Mesendoderm (in vitro differentiated cells): ENCODE measurements at regions not wholly inside any gene's neighbourhood (a gene's known extent, or its start where the extent isn't known, plus 50 kb on each side); places are given as distances from the start of the nearest gene placed in this dataset.

Source experiments
- DNase-seq: peaks from one replicate; pipeline ENCODE4 v3.0.0; 2013
- H2AK5ac ChIP-seq: 2 replicates; pipeline ENCODE4 v1.6.1; 2013; ENCODE audit warnings: low read length, inconsistent platforms
- H2BK120ac ChIP-seq: 2 replicates; pipeline ENCODE4 v1.6.1; 2013; ENCODE audit warnings: low read depth, mild to moderate bottlenecking, low read length, moderate library complexity, mixed read lengths
- H2BK15ac ChIP-seq: replicated peaks from 2 replicates; pipeline ENCODE4 v1.6.1; 2013; ENCODE audit warnings: low read depth, mild to moderate bottlenecking, moderate library complexity
- H2BK5ac ChIP-seq: 2 replicates; pipeline ENCODE4 v1.6.1; 2013; ENCODE audit warnings: low read length, inconsistent platforms
- H3K18ac ChIP-seq: 2 replicates; pipeline ENCODE4 v1.6.1; 2013; ENCODE audit warnings: mild to moderate bottlenecking, low read length, mixed read lengths
- H3K23ac ChIP-seq: one replicate; pipeline ENCODE4 v1.6.1; 2013; ENCODE audit warnings: low read length
- H3K27ac ChIP-seq: 2 replicates; pipeline ENCODE4 v1.5.1; 2013; ENCODE audit warnings: low read depth, mild to moderate bottlenecking, inconsistent platforms, low read length, moderate library complexity
- H3K27me3 ChIP-seq: 2 replicates; pipeline ENCODE4 v1.6.1; 2013; ENCODE audit warnings: low read length, control low read depth, mild to moderate bottlenecking, inconsistent platforms; ENCODE audit not compliant: insufficient read depth, poor library complexity
- H3K36me3 ChIP-seq: 2 replicates; pipeline ENCODE4 v1.6.1; 2013; ENCODE audit warnings: low read length, inconsistent platforms; ENCODE audit not compliant: control insufficient read depth, insufficient read depth
- H3K4ac ChIP-seq: one replicate; pipeline ENCODE4 v1.6.1; 2013; ENCODE audit warnings: low read depth, mild to moderate bottlenecking, low read length, moderate library complexity
- H3K4me1 ChIP-seq: 2 replicates; pipeline ENCODE4 v1.6.1; 2013; ENCODE audit warnings: low read depth, low read length, inconsistent platforms; ENCODE audit not compliant: control insufficient read depth
- H3K4me2 ChIP-seq: 2 replicates; pipeline ENCODE4 v1.6.1; 2013; ENCODE audit warnings: low read length
- H3K4me3 ChIP-seq: 2 replicates; pipeline ENCODE4 v1.5.1; 2013; ENCODE audit warnings: mild to moderate bottlenecking, low read length
- H3K56ac ChIP-seq: one replicate; pipeline ENCODE4 v1.6.1; 2013; ENCODE audit warnings: low read length
- H3K79me1 ChIP-seq: 2 replicates; pipeline ENCODE4 v1.6.1; 2013; ENCODE audit warnings: low read length, inconsistent platforms
- H3K79me2 ChIP-seq: 2 replicates; pipeline ENCODE4 v1.6.1; 2013; ENCODE audit warnings: mild to moderate bottlenecking, low read length; ENCODE audit not compliant: control insufficient read depth, insufficient read depth
- H3K9ac ChIP-seq: 2 replicates; pipeline ENCODE4 v1.6.1; 2013; ENCODE audit warnings: low read length, inconsistent platforms
- H4K5ac ChIP-seq: one replicate; pipeline ENCODE4 v1.6.1; 2013; ENCODE audit warnings: low read length
- H4K8ac ChIP-seq: one replicate; pipeline ENCODE4 v1.6.1; 2013; ENCODE audit warnings: low read depth, mild to moderate bottlenecking, control low read depth, low read length, moderate library complexity
- WGBS: extraction: QIAGEN DNeasy Blood & Tissue Kit; methylation state at CpG from one replicate; pipeline ENCODE4 v1.1.7; 2013; ENCODE audit warnings: low lambda C conversion rate, missing lambda C conversion rate; ENCODE audit not compliant: insufficient coverage; ENCODE audit errors: extremely low coverage; 5-methylcytosine and 5-hydroxymethylcytosine counted together

- Histone ChIP-seq H3K36me3 (no peaks in the 10 kb centered on the region), H3K23ac (no peak overlapping the region), H2BK15ac (no peak overlapping the region), H3K4me1 (no peaks in the 10 kb centered on the region), H2AK5ac (no peak overlapping the region), H2BK5ac (no peak overlapping the region), H3K27ac (no peak overlapping the region), H4K5ac (no peak overlapping the region), H3K4ac (no peak overlapping the region), H4K8ac (no peak overlapping the region), H3K79me2 (no peaks in the 10 kb centered on the region), H3K4me3 (no peak overlapping the region), H3K56ac (no peak overlapping the region), H3K4me2 (no peak overlapping the region), H2BK120ac (no peak overlapping the region), H3K79me1 (no peaks in the 10 kb centered on the region), H3K27me3 (no peaks in the 10 kb centered on the region), H3K9ac (no peak overlapping the region), H3K18ac (no peak overlapping the region)
- WGBS = no CpG with 5 or more reads among the region's 11 CpGs
- no peak for DNase-seq
Observed at GRCh38 chr12:125458552-125459268, 393.5 kb downstream of the AACS start.

DNA sequence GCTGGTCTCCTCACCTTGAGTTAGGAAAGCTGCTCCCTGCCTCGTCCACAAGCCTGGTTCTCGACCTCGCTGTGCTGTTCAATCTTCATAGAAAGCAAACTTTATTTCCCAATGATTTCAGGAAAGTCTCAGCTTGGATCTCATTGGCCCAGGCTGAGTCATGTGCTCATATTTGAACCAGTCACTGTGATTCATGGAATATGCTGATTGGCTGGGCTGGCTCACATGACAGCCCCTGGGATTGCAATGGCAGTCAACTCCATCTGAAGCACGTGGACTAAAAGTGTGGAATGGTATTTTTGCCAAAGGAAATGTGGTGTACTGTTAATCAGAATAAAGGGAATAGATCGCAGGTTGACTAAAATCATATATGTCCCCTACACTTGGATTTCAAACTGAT, 396.6 kb downstream of the AACS start:
- no peak overlapping the region for H3K4me2 ChIP-seq
- H4K5ac ChIP-seq = no peak overlapping the region
- H3K79me2 ChIP-seq = no peaks in the 10 kb centered on the region
- H3K27ac ChIP-seq = no peak overlapping the region
- no peak overlapping the region for H3K23ac ChIP-seq
- H3K18ac ChIP-seq = no peak overlapping the region
- no peaks in the 10 kb centered on the region for H3K79me1 ChIP-seq
- no peak overlapping the region for H2BK15ac ChIP-seq
- H3K36me3 ChIP-seq = no peaks in the 10 kb centered on the region
- no peak overlapping the region for H2BK5ac ChIP-seq
- H3K4me1 ChIP-seq = no peaks in the 10 kb centered on the region
- no CpG with 5 or more reads among the region's 5 CpGs for WGBS
- no peak overlapping the region for H4K8ac ChIP-seq
- no peak overlapping the region for H2BK120ac ChIP-seq
- no peak overlapping the region for H3K9ac ChIP-seq
- H2AK5ac ChIP-seq = no peak overlapping the region
- no peak overlapping the region for H3K4me3 ChIP-seq
- no peak for DNase-seq
- no peak overlapping the region for H3K4ac ChIP-seq
- H3K56ac ChIP-seq = no peak overlapping the region
- no peaks in the 10 kb centered on the region for H3K27me3 ChIP-seq

DNA sequence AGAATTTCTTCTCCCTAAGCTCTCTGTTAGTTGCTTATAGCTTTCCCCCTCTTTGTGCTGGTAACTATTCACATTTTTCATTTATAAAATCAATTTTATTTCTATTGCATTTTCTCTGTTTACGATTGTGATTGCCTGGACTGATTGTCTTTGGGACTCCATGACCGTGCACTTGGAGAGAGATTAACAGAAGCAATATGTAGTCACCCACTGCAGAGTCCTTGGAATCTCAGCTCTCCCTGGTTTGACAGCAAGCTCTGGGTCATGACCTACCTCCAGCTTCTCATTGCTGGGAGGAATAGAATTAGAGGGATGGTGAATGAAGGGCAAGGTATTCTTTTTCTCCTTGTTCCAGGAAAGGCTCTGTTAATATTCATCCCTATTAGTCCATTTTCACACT, 398.2 kb downstream of the AACS start:
- no peaks in the 10 kb centered on the region for H3K79me2 ChIP-seq
- H4K5ac ChIP-seq = no peak overlapping the region
- no peak overlapping the region for H2BK15ac ChIP-seq
- H3K23ac ChIP-seq = no peak overlapping the region
- H4K8ac ChIP-seq = no peak overlapping the region
- H2AK5ac ChIP-seq = no peak overlapping the region
- no peaks in the 10 kb centered on the region for H3K79me1 ChIP-seq
- WGBS = no CpG with 5 or more reads among the region's 2 CpGs
- H3K56ac ChIP-seq = no peak overlapping the region
- H3K4ac ChIP-seq = no peak overlapping the region
- no peak overlapping the region for H3K4me3 ChIP-seq
- no peaks in the 10 kb centered on the region for H3K27me3 ChIP-seq
- no peaks in the 10 kb centered on the region for H3K4me1 ChIP-seq
- H3K36me3 ChIP-seq = no peaks in the 10 kb centered on the region
- DNase-seq = no peak
- H3K9ac ChIP-seq = no peak overlapping the region
- no peak overlapping the region for H2BK120ac ChIP-seq
- H2BK5ac ChIP-seq = no peak overlapping the region
- H3K4me2 ChIP-seq = no peak overlapping the region
- H3K18ac ChIP-seq = no peak overlapping the region
- no peak overlapping the region for H3K27ac ChIP-seq

DNA sequence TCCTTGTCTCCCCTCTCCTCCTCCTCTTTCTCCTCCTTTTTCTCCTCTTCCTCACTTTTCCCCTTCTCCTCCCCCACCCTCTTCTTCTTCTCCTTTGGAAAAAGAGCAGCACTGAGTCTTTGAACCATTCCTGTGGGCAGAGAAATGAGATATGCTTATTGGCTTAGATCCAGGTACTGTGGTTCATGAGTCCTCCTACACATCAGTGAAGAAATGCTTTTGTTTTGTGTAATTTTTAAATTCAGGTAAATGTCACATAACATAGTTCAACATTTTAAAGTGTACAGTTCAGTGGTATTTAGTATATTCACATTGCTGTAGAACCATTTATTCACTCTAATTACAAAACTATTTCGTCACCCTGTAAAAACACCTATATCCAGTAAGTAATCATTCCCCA, 402.1 kb downstream of the AACS start:
- 100% methylated on average over 1 of the region's 1 CpG for WGBS
- Histone ChIP-seq H3K4ac (no peak overlapping the region), H3K27me3 (no peaks in the 10 kb centered on the region), H4K5ac (no peak overlapping the region), H3K4me1 (no peaks in the 10 kb centered on the region), H3K4me2 (no peak overlapping the region), H3K56ac (no peak overlapping the region), H2BK120ac (no peak overlapping the region), H2BK15ac (no peak overlapping the region), H3K23ac (no peak overlapping the region), H2BK5ac (no peak overlapping the region), H3K9ac (no peak overlapping the region), H3K79me2 (no peaks in the 10 kb centered on the region), H3K79me1 (no peaks in the 10 kb centered on the region), H3K4me3 (no peak overlapping the region), H3K27ac (no peak overlapping the region), H3K36me3 (no peaks in the 10 kb centered on the region), H4K8ac (no peak overlapping the region), H3K18ac (no peak overlapping the region), H2AK5ac (no peak overlapping the region)
- DNase-seq = no peak

DNA sequence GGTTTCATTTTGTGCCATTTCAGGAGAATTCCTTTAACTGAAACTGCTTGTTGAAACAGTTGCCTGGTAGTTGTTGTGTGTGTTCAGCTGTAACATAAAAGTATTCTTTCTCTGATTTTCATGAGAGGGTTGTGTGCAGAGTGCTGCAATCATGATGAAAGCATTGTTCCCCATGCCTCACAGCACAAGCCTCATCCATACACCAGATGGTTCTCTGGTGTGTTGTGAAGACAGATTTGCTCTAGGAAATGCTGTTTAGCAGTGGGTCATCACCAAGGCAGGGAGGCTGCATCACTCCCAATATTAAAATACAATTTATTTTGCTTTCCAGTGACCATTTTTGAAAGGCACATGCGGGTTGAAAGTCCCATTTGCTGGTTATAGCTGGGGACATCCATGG, 404.4 kb downstream of the AACS start:
- no peak overlapping the region for H3K56ac ChIP-seq
- H3K18ac ChIP-seq = no peak overlapping the region
- H2BK5ac ChIP-seq = no peak overlapping the region
- H3K36me3 ChIP-seq = no peaks in the 10 kb centered on the region
- no peak overlapping the region for H3K4me2 ChIP-seq
- H3K9ac ChIP-seq = no peak overlapping the region
- H3K4ac ChIP-seq = no peak overlapping the region
- WGBS = no CpG with 5 or more reads among the region's 1 CpG
- DNase-seq = no peak
- no peak overlapping the region for H4K5ac ChIP-seq
- no peaks in the 10 kb centered on the region for H3K79me1 ChIP-seq
- no peak overlapping the region for H4K8ac ChIP-seq
- H2BK15ac ChIP-seq = no peak overlapping the region
- no peak overlapping the region for H3K4me3 ChIP-seq
- H3K27me3 ChIP-seq = no peaks in the 10 kb centered on the region
- no peak overlapping the region for H3K27ac ChIP-seq
- no peaks in the 10 kb centered on the region for H3K79me2 ChIP-seq
- H3K4me1 ChIP-seq = no peaks in the 10 kb centered on the region
- no peak overlapping the region for H2AK5ac ChIP-seq
- H3K23ac ChIP-seq = no peak overlapping the region
- H2BK120ac ChIP-seq = no peak overlapping the region
